ENCODE measurements at regions not wholly inside any gene's neighbourhood (a gene's known extent, or its start where the extent isn't known, plus 50 kb on each side); places are given as distances from the start of the nearest gene placed in this dataset.

GRCh38 chr6:16020259-16020658, 108.6 kb upstream of the MYLIP start:
- ChIA-PET SMC1A (ENCODE audit: uncharacterized antibody, unreplicated experiment) (interaction anchor here (0.7 to 1.4 kb wide), 2 partner anchors 9 to 160 kb away, joined by 3 read pairs; no protein-coding TSS in a partner anchor), RAD21 (ENCODE audit: unreplicated experiment) (no interaction called here), CTCF (no interaction called here), POLR2A (no interaction called here)
- BruUV-seq (replicated peaks): no TSS peak
- FAIRE-seq (no peak), DNase-seq (ENCODE audit: low read depth, low spot score) (no peak), ATAC-seq (no peak)
- 47% methylated on average over 3 of the region's 3 CpGs for WGBS (ENCODE audit: insufficient coverage, insufficient replicate concordance, low lambda C conversion rate, missing lambda C conversion rate)
- H3K27me3 ChIP-seq (replicated peaks in 1 of 2; ENCODE audit: control insufficient read depth in 2 of 2, insufficient read depth in 2 of 2, low read length in 1 of 2): no peaks in the 10 kb centered on the region
- H3K4me3 ChIP-seq: no peak overlapping the region
- H3K4me2 ChIP-seq (ENCODE audit: control insufficient read depth, insufficient read depth): no peak overlapping the region
- H3K4me1 ChIP-seq (ENCODE audit: control insufficient read depth, insufficient read depth, low read length): no peaks in the 10 kb centered on the region
- H3K9me3 ChIP-seq (replicated peaks; ENCODE audit: control insufficient read depth, insufficient read depth, low read length): no peaks in the 10 kb centered on the region
- no peaks in the 10 kb centered on the region for H3K36me3 ChIP-seq (ENCODE audit: control insufficient read depth in 2 of 2, insufficient read depth in 2 of 2, low read length in 1 of 2)
- no peaks in the 10 kb centered on the region for H3K79me2 ChIP-seq (ENCODE audit: control insufficient read depth, insufficient read depth, low read length)
- H3K9ac ChIP-seq (ENCODE audit: control insufficient read depth, insufficient read depth, low read length): no peak overlapping the region
- in situ Hi-C loops (cut with MboI): no loop called here
- no peaks in the 10 kb centered on the region for H4K20me1 ChIP-seq (ENCODE audit: control insufficient read depth, insufficient read depth)
- no peak overlapping the region for H3K27ac ChIP-seq (ENCODE audit: control insufficient read depth, insufficient read depth)
- no peak overlapping the region for H2AFZ ChIP-seq (ENCODE audit: control insufficient read depth, low read depth, low read length)
- intact Hi-C loops (cut with micrococcal nuclease; ENCODE audit: unreplicated experiment): no loop called here
- no peak for TF ChIP-seq POLR2AphosphoS5 (IDR thresholded peaks at IDR 0.05; ENCODE audit: low read length)
- TF ChIP-seq LARP7 (IDR thresholded peaks at IDR 0.05): no peak
- no peak for TF ChIP-seq CEBPB (IDR thresholded peaks at IDR 0.05; ENCODE audit: borderline replicate concordance in 1 of 2, low read depth in 2 of 2, low read length in 2 of 2)
- TF ChIP-seq ZZZ3 (IDR thresholded peaks at IDR 0.05; ENCODE audit: control insufficient read depth, insufficient read length, low read depth): no peak
- TF ChIP-seq TARDBP (IDR thresholded peaks at IDR 0.05; ENCODE audit: borderline replicate concordance): no peak
- no peak for TF ChIP-seq POU2F2 (IDR thresholded peaks at IDR 0.05; ENCODE audit: borderline replicate concordance, low read depth, low read length)
- TF ChIP-seq USF2 (IDR thresholded peaks at IDR 0.05; ENCODE audit: borderline replicate concordance, low read depth, low read length): no peak
- no peak for TF ChIP-seq PRDM15 (CRISPR knock-in tag; IDR thresholded peaks at IDR 0.05)
- TF ChIP-seq, protein P1, sequence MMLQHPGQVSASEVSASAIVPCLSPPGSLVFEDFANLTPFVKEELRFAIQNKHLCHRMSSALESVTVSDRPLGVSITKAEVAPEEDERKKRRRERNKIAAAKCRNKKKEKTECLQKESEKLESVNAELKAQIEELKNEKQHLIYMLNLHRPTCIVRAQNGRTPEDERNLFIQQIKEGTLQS (IDR thresholded peaks at IDR 0.05; ENCODE audit: borderline replicate concordance, extremely low read depth, low read depth, low read length): no peak
- no peak for TF ChIP-seq NR2C1 (IDR thresholded peaks at IDR 0.05)
- no peak for TF ChIP-seq NFYA (IDR thresholded peaks at IDR 0.05; ENCODE audit: borderline replicate concordance, low read depth, low read length)
- no peak for TF ChIP-seq CBX5 (IDR thresholded peaks at IDR 0.05; ENCODE audit: low read depth)
- TF ChIP-seq REST (IDR thresholded peaks at IDR 0.05; ENCODE audit: low read depth, low read length): no peak
- TF ChIP-seq HSF1 (IDR thresholded peaks at IDR 0.05; ENCODE audit: low read depth, low read length): no peak
- no peak for TF ChIP-seq YY1 (IDR thresholded peaks at IDR 0.05; ENCODE audit: low read depth, low read length)
- no peak for TF ChIP-seq FOS (IDR thresholded peaks at IDR 0.05; ENCODE audit: borderline replicate concordance, extremely low read depth, insufficient read length)

All from GM12878 (cell line).